Liver (tissue), 3 donors: ENCODE measurements at regions not wholly inside any gene's neighbourhood (a gene's known extent, or its start where the extent isn't known, plus 50 kb on each side); places are given as distances from the start of the nearest gene placed in this dataset.

Experiments
- ATF3 ChIP-seq: IDR thresholded peaks from 2 replicates; pipeline ENCODE4 v1.6.1; 2016; ENCODE audit warnings: antibody characterized with exemption
- CTCF ChIP-seq: fragments of 150-350 bp; IDR thresholded peaks from 2 replicates; pipeline ENCODE4 v1.5.1; 2017; ENCODE audit warnings: improper control_type of control experiment, low read depth, low read length; ENCODE audit not compliant: missing input control
- FOXA1 ChIP-seq: IDR thresholded peaks from 2 replicates; pipeline ENCODE4 v1.6.1; 2016; ENCODE audit warnings: antibody characterized with exemption
- GABPA ChIP-seq, 2 donors: IDR thresholded peaks in 1 of 2; conservative IDR thresholded peaks in 1 of 2; 2 replicates each; pipeline ENCODE4 v1.6.1; 2016; ENCODE audit warnings: antibody characterized with exemption in 2 of 2, mild to moderate bottlenecking in 1 of 2, moderate library complexity in 1 of 2
- HNF4A ChIP-seq, 2 donors: conservative IDR thresholded peaks; 2 replicates each; pipeline ENCODE4 v1.6.1; 2016; ENCODE audit warnings: antibody characterized with exemption in 2 of 2, mild to moderate bottlenecking in 2 of 2
- JUND ChIP-seq, 2 donors: IDR thresholded peaks; 2 replicates each; pipeline ENCODE4 v1.6.1; 2016; ENCODE audit warnings: antibody characterized with exemption in 2 of 2
- MAX ChIP-seq: IDR thresholded peaks from 2 replicates; pipeline ENCODE4 v1.6.1; 2016; ENCODE audit warnings: antibody characterized with exemption
- RAD21 ChIP-seq, 2 donors: IDR thresholded peaks; 2 replicates each; pipeline ENCODE4 v1.6.1; 2016; ENCODE audit warnings: antibody characterized with exemption in 2 of 2, mild to moderate bottlenecking in 2 of 2
- REST ChIP-seq: IDR thresholded peaks from 2 replicates; pipeline ENCODE4 v1.6.1; 2016; ENCODE audit warnings: antibody characterized with exemption, mild to moderate bottlenecking
- RXRA ChIP-seq, 2 donors: IDR thresholded peaks; 2 replicates each; pipeline ENCODE4 v1.6.1; 2017 to 2018; ENCODE audit warnings: antibody characterized with exemption in 2 of 2, mild to moderate bottlenecking in 1 of 2
- SP1 ChIP-seq: IDR thresholded peaks from 2 replicates; pipeline ENCODE4 v1.6.1; 2018; ENCODE audit warnings: antibody characterized with exemption, mild to moderate bottlenecking
- TAF1 ChIP-seq: conservative IDR thresholded peaks from 2 replicates; pipeline ENCODE4 v1.6.1; 2016; ENCODE audit warnings: antibody characterized with exemption, mild to moderate bottlenecking
- YY1 ChIP-seq: IDR thresholded peaks from 2 replicates; pipeline ENCODE4 v1.6.1; 2016; ENCODE audit warnings: antibody characterized with exemption, mild to moderate bottlenecking
- ZBTB33 ChIP-seq: IDR thresholded peaks from 2 replicates; pipeline ENCODE4 v1.6.1; 2016; ENCODE audit warnings: antibody characterized with exemption
- donor health status: healthy.
- donor health status: healthy.

- TF ChIP-seq CTCF (no peak), MAX (no peak), RAD21 (IDR thresholded peaks at IDR 0.05) (no peak), FOXA1 (no peak), RXRA (IDR thresholded peaks at IDR 0.05) (no peak), JUND (IDR thresholded peaks at IDR 0.05) (no peak), YY1 (no peak), HNF4A (conservative IDR thresholded peaks at IDR 0.05) (no peak), REST (no peak), SP1 (no peak), TAF1 (no peak), ATF3 (no peak), GABPA (IDR thresholded peaks at IDR 0.05 in 1 of 2, conservative IDR thresholded peaks at IDR 0.05 in 1 of 2) (no peak), ZBTB33 (no peak)
Observed at GRCh38 chr2:150011161-150011730, 423.7 kb upstream of the MMADHC start.
